Loucy (cell line): ENCODE measurements at regions not wholly inside any gene's neighbourhood (a gene's known extent, or its start where the extent isn't known, plus 50 kb on each side); places are given as distances from the start of the nearest gene placed in this dataset.

Experiments used
- H2AFZ ChIP-seq: fragments of 200-600 bp; sonication (generic); 2 replicates; pipeline ENCODE4 v1.6.0; 2016; ENCODE audit warnings: antibody characterized with exemption, mild to moderate bottlenecking, low read length, moderate library complexity
- H3F3A ChIP-seq: fragments of 200-600 bp; 2 replicates; pipeline ENCODE4 v1.6.0; 2016; ENCODE audit warnings: antibody characterized with exemption, low read depth, mild to moderate bottlenecking
- H3K27me3 ChIP-seq: fragments of 200-600 bp; sonication (generic); 2 replicates; pipeline ENCODE4 v1.6.1; 2014; ENCODE audit warnings: low read length, mild to moderate bottlenecking; ENCODE audit not compliant: insufficient read depth, poor library complexity, severe bottlenecking
- H3K36me3 ChIP-seq: fragments of 200-600 bp; sonication (generic); 2 replicates; pipeline ENCODE4 v1.6.1; 2016; ENCODE audit warnings: low read length; ENCODE audit not compliant: insufficient read depth
- H3K4me1 ChIP-seq: fragments of 200-600 bp; sonication (generic); 2 replicates; pipeline ENCODE4 v1.5.1; 2014; ENCODE audit warnings: low read length, mild to moderate bottlenecking; ENCODE audit not compliant: insufficient read depth, poor library complexity, severe bottlenecking
- H3K4me2 ChIP-seq: fragments of 200-600 bp; sonication (generic); 2 replicates; pipeline ENCODE4 v1.6.0; 2014; ENCODE audit warnings: antibody characterized with exemption, low read length, low read depth, mild to moderate bottlenecking; ENCODE audit not compliant: poor library complexity, severe bottlenecking
- H3K4me3 ChIP-seq: fragments of 200-600 bp; sonication (generic); 2 replicates; pipeline ENCODE4 v1.5.1; 2014; ENCODE audit warnings: low read length, mild to moderate bottlenecking, mixed read lengths; ENCODE audit not compliant: poor library complexity, severe bottlenecking
- H3K79me2 ChIP-seq: fragments of 200-600 bp; sonication (generic); 2 replicates; pipeline ENCODE4 v1.6.1; 2014; ENCODE audit warnings: low read length; ENCODE audit not compliant: insufficient read depth
- H3K9ac ChIP-seq: fragments of 200-600 bp; sonication (generic); 2 replicates; pipeline ENCODE4 v1.6.0; 2014; ENCODE audit warnings: mild to moderate bottlenecking, low read depth, low read length, moderate library complexity; ENCODE audit not compliant: poor library complexity, severe bottlenecking
- H3K9me2 ChIP-seq: fragments of 200-600 bp; sonication (generic); replicated peaks from 2 replicates; pipeline ENCODE4 v1.6.1; 2016; ENCODE audit warnings: low read depth, low read length, mixed read lengths
- H3K9me3 ChIP-seq: fragments of 200-600 bp; sonication (generic); 2 replicates; pipeline ENCODE4 v1.6.1; 2014; ENCODE audit warnings: mild to moderate bottlenecking, antibody characterized with exemption, low read length, low read depth; ENCODE audit not compliant: insufficient read depth
- H4K20me1 ChIP-seq: fragments of 200-600 bp; sonication (generic); 2 replicates; pipeline ENCODE4 v1.6.0; 2014; ENCODE audit warnings: antibody characterized with exemption, low read length, mild to moderate bottlenecking; ENCODE audit not compliant: insufficient read depth, poor library complexity, severe bottlenecking
- EZH2phosphoT487 ChIP-seq: fragments of 200-600 bp; IDR thresholded peaks from 2 replicates; pipeline ENCODE4 v1.6.1; 2018; ENCODE audit warnings: antibody characterized with exemption, mild to moderate bottlenecking, moderate library complexity, borderline replicate concordance
- TF ChIP-seq, protein P1 (sequence below): fragments of 200-600 bp; sonication (generic); conservative IDR thresholded peaks from 2 replicates; pipeline ENCODE4 v1.5.1; 2014; ENCODE audit warnings: mild to moderate bottlenecking, antibody characterized with exemption, low read length

- Histone ChIP-seq H3K36me3 (no peaks in the 10 kb centered on the region), H3K9me3 (no peaks in the 10 kb centered on the region), H3F3A (peaks cover 7% of the 10 kb centered on the region; the same call in 1 of the 2 replicates), H3K4me1 (peaks cover 32% of the 10 kb centered on the region), H3K9me2 (no peaks in the 10 kb centered on the region), H2AFZ (no peak overlapping the region), H3K79me2 (no peaks in the 10 kb centered on the region), H4K20me1 (no peaks in the 10 kb centered on the region), H3K4me2 (no peak overlapping the region), H3K4me3 (no peak overlapping the region), H3K9ac (no peak overlapping the region), H3K27me3 (no peaks in the 10 kb centered on the region)
- no peak for TF ChIP-seq EZH2phosphoT487
- TF ChIP-seq, protein P1, sequence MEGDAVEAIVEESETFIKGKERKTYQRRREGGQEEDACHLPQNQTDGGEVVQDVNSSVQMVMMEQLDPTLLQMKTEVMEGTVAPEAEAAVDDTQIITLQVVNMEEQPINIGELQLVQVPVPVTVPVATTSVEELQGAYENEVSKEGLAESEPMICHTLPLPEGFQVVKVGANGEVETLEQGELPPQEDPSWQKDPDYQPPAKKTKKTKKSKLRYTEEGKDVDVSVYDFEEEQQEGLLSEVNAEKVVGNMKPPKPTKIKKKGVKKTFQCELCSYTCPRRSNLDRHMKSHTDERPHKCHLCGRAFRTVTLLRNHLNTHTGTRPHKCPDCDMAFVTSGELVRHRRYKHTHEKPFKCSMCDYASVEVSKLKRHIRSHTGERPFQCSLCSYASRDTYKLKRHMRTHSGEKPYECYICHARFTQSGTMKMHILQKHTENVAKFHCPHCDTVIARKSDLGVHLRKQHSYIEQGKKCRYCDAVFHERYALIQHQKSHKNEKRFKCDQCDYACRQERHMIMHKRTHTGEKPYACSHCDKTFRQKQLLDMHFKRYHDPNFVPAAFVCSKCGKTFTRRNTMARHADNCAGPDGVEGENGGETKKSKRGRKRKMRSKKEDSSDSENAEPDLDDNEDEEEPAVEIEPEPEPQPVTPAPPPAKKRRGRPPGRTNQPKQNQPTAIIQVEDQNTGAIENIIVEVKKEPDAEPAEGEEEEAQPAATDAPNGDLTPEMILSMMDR, result no peak
Measured at GRCh38 chr15:58312031-58312430, 119.8 kb upstream of the LIPC start.

DNA sequence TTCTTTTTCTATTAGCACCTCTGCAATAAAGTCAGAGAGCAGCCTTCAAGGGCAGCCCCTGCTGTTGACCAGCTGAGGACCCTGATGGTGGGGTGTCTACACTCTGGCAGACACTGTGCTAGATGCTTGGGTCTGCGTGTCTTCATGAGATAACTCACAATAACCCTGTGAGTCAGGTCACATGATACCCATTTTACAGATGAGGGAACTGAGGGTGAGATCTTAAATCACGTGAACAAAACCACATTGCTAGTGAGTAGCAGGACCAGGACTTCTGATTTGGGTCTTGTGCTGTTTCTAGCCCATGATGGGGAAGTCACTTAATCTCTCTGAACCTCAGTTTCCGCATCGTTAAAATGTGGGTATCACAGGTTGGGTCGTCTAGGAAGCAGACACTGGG is 118.5 kb upstream of the LIPC start:
- Histone ChIP-seq H3K4me2 (no peak overlapping the region), H3K9ac (no peak overlapping the region)

DNA sequence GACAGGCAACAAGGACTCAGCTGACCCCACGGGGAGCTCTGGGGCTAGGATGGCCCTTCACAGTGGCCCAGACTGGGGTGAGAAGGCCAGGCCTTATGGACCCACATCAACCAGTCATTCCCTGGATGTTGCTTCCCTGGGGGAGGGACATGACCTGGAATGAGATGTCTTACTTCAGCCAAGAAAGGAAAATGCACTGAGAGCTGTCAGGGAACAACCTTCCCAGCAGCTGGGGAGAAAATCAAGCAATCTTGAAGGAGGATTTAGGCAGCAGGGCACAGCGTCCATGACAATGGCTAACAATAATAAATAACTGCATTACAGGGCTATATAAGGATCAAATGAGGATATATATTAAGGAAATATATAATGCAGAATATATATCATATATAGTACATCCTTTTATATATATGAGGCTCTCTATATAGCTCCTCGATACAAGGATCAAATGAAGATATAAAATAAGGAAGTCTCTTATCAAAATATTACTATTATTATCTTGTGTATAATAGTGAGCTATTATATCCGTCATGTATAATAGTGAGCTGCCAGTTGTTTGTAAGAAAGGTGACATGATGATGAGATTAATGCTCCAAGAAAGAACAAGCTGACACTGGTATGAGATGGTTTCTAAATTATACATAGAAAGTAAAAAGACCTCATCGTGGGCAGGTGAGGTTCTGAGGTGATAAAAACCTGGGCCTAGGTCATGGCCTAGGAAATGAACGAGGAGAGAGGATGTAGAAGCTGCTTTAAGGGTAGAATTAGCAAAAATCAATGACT is 117.8 kb upstream of the LIPC start:
- no peak overlapping the region for H3K9ac ChIP-seq
- TF ChIP-seq, protein P1, result no peak
- TF ChIP-seq EZH2phosphoT487, result no peak

More for the DNA sequence above, 118.5 kb upstream of the LIPC start:
- no peaks in the 10 kb centered on the region for H3K27me3 ChIP-seq
- H3K9me3 ChIP-seq, result no peaks in the 10 kb centered on the region
- TF ChIP-seq EZH2phosphoT487, result no peak
- TF ChIP-seq, protein P1, result no peak
- no peaks in the 10 kb centered on the region for H3K79me2 ChIP-seq
- peaks cover 4% of the 10 kb centered on the region; the same call in 1 of the 2 replicates for H3F3A ChIP-seq
- no peaks in the 10 kb centered on the region for H3K9me2 ChIP-seq
- H4K20me1 ChIP-seq, result no peaks in the 10 kb centered on the region
- no peaks in the 10 kb centered on the region for H3K36me3 ChIP-seq
- H3K4me1 ChIP-seq, result peaks cover 22% of the 10 kb centered on the region
- no peak overlapping the region for H3K4me3 ChIP-seq
- H2AFZ ChIP-seq, result no peak overlapping the region

More for the DNA sequence above, 117.8 kb upstream of the LIPC start:
- no peaks in the 10 kb centered on the region for H4K20me1 ChIP-seq
- peaks cover 4% of the 10 kb centered on the region; the same call in 1 of the 2 replicates for H3F3A ChIP-seq
- H2AFZ ChIP-seq, result peak overlapping the region; percentile 44
- no peaks in the 10 kb centered on the region for H3K79me2 ChIP-seq
- H3K4me1 ChIP-seq, result peaks cover 22% of the 10 kb centered on the region
- no peaks in the 10 kb centered on the region for H3K9me3 ChIP-seq
- no peaks in the 10 kb centered on the region for H3K9me2 ChIP-seq
- H3K4me3 ChIP-seq, result peak overlapping the region; percentile 33
- H3K27me3 ChIP-seq, result no peaks in the 10 kb centered on the region
- H3K36me3 ChIP-seq, result no peaks in the 10 kb centered on the region
- peak overlapping the region; percentile 73 for H3K4me2 ChIP-seq
